Endodermal cell (in vitro differentiated cells): ENCODE measurements at regions not wholly inside any gene's neighbourhood (a gene's known extent, or its start where the extent isn't known, plus 50 kb on each side); places are given as distances from the start of the nearest gene placed in this dataset.

Experiments used
- DNase-seq: peaks from one replicate; pipeline ENCODE4 v3.0.0-alpha.2; 2017
- H3K27ac ChIP-seq: 2 replicates; pipeline ENCODE4 v1.5.1; 2013; ENCODE audit warnings: mild to moderate bottlenecking, low read depth, low read length, moderate library complexity
- H3K27me3 ChIP-seq: 2 replicates; pipeline ENCODE4 v1.6.1; 2013; ENCODE audit warnings: mild to moderate bottlenecking, low read length, moderate library complexity; ENCODE audit not compliant: insufficient read depth, control insufficient read depth, poor library complexity, severe bottlenecking
- H3K36me3 ChIP-seq: 2 replicates; pipeline ENCODE4 v1.7.0; 2013; ENCODE audit warnings: mild to moderate bottlenecking, low read length, moderate library complexity; ENCODE audit not compliant: control insufficient read depth, insufficient read depth
- H3K4me1 ChIP-seq: one replicate; pipeline ENCODE4 v1.7.0; 2013; ENCODE audit warnings: low read length; ENCODE audit not compliant: control insufficient read depth, insufficient read depth
- H3K4me3 ChIP-seq: 2 replicates; pipeline ENCODE4 v1.5.1; 2013; ENCODE audit warnings: mild to moderate bottlenecking, low read length, moderate library complexity
- H3K9ac ChIP-seq: 2 replicates; pipeline ENCODE4 v1.6.1; 2013; ENCODE audit warnings: mild to moderate bottlenecking, low read length, moderate library complexity; ENCODE audit not compliant: poor library complexity, severe bottlenecking; ENCODE audit errors: extremely low read depth
- H3K9me3 ChIP-seq: 2 replicates; pipeline ENCODE4 v1.6.1; 2013; ENCODE audit warnings: mild to moderate bottlenecking, low read length, moderate library complexity; ENCODE audit not compliant: control insufficient read depth
- H3K27ac Mint-ChIP-seq: 2 replicates; pipeline ENCODE4 v1.8.0; 2020; ENCODE audit warnings: mixed read lengths
- H3K27me3 Mint-ChIP-seq: 2 replicates; pipeline ENCODE4 v1.8.0; 2021; ENCODE audit warnings: mild to moderate bottlenecking, mixed read lengths; ENCODE audit not compliant: insufficient read depth
- H3K36me3 Mint-ChIP-seq: 2 replicates; pipeline ENCODE4 v1.8.0; 2020; ENCODE audit warnings: low read depth, mixed read lengths
- H3K4me1 Mint-ChIP-seq: 2 replicates; pipeline ENCODE4 v1.8.0; 2020; ENCODE audit warnings: mixed read lengths
- H3K4me3 Mint-ChIP-seq: 2 replicates; pipeline ENCODE4 v1.8.0; 2020; ENCODE audit warnings: mild to moderate bottlenecking, moderate library complexity, mixed read lengths
- H3K9me3 Mint-ChIP-seq: 2 replicates; pipeline ENCODE4 v1.8.0; 2020; ENCODE audit warnings: mild to moderate bottlenecking, mixed read lengths
- CTCF ChIP-seq: fragments of 200-600 bp; sonication (generic); conservative IDR thresholded peaks from 2 replicates; pipeline ENCODE4 v1.5.0; 2021; ENCODE audit warnings: antibody characterized with exemption, mild to moderate bottlenecking
- WGBS, 2 experiments: methylation state at CpG; one replicate each; pipeline versions ENCODE4 v1.1.5 to v1.1.7; 2013; ENCODE audit warnings: missing lambda C conversion rate in 2 of 2, mixed read lengths in 1 of 2; ENCODE audit not compliant: insufficient coverage in 1 of 2, insufficient read length in 1 of 2; 5-methylcytosine and 5-hydroxymethylcytosine counted together

- TF ChIP-seq CTCF = no peak
- H3K36me3 Mint-ChIP-seq = no peaks in the 10 kb centered on the region
Observed at GRCh38 chr17:71983828-71984227, 137.0 kb upstream of the SOX9 start.

GRCh38 chr17:71985111-71986039 lies 135.4 kb upstream of the SOX9 start:
- WGBS, 2 experiments = 94% methylated on average over 2 of the region's 3 CpGs; no CpG with 5 or more reads in 1 of the 2 experiments

More at GRCh38 chr17:71983828-71984227, 137.0 kb upstream of the SOX9 start:
- H3K36me3 ChIP-seq = no peaks in the 10 kb centered on the region
- H3K27ac Mint-ChIP-seq = no peak overlapping the region
- H3K4me3 ChIP-seq = no peak overlapping the region
- no peak overlapping the region for H3K9ac ChIP-seq
- H3K27me3 Mint-ChIP-seq = peaks cover 37% of the 10 kb centered on the region
- H3K9me3 Mint-ChIP-seq = no peaks in the 10 kb centered on the region
- H3K4me1 Mint-ChIP-seq = no peaks in the 10 kb centered on the region
- no peaks in the 10 kb centered on the region for H3K9me3 ChIP-seq
- H3K4me1 ChIP-seq = no peaks in the 10 kb centered on the region
- WGBS, 2 experiments = 89 to 90% methylated on average over 2 to 3 of the region's 3 CpGs
- DNase-seq = no peak
- no peak overlapping the region for H3K4me3 Mint-ChIP-seq
- H3K27ac ChIP-seq = no peak overlapping the region
- no peaks in the 10 kb centered on the region for H3K27me3 ChIP-seq

GRCh38 chr17:71986886-71987285 lies 133.9 kb upstream of the SOX9 start:
- Histone ChIP-seq H3K4me1 (no peaks in the 10 kb centered on the region), H3K9me3 (no peaks in the 10 kb centered on the region), H3K27ac (no peak overlapping the region), H3K27me3 (no peaks in the 10 kb centered on the region), H3K36me3 (no peaks in the 10 kb centered on the region), H3K9ac (no peak overlapping the region), H3K4me3 (no peak overlapping the region)
- Mint-ChIP-seq H3K4me1 (no peaks in the 10 kb centered on the region), H3K36me3 (no peaks in the 10 kb centered on the region), H3K9me3 (no peaks in the 10 kb centered on the region), H3K27ac (no peak overlapping the region), H3K4me3 (no peak overlapping the region), H3K27me3 (peaks cover 35% of the 10 kb centered on the region)
- TF ChIP-seq CTCF = no peak
- DNase-seq = no peak
- no CpG with 5 or more reads among the region's 1 CpG for WGBS, 2 experiments

More at GRCh38 chr17:71985111-71986039, 135.4 kb upstream of the SOX9 start:
- Histone ChIP-seq H3K27ac (no peak overlapping the region), H3K9me3 (no peaks in the 10 kb centered on the region), H3K27me3 (no peaks in the 10 kb centered on the region), H3K9ac (no peak overlapping the region), H3K4me3 (no peak overlapping the region), H3K4me1 (no peaks in the 10 kb centered on the region), H3K36me3 (no peaks in the 10 kb centered on the region)
- H3K4me3 Mint-ChIP-seq = no peak overlapping the region
- peaks cover 36% of the 10 kb centered on the region for H3K27me3 Mint-ChIP-seq
- H3K9me3 Mint-ChIP-seq = no peaks in the 10 kb centered on the region
- TF ChIP-seq CTCF = no peak
- no peaks in the 10 kb centered on the region for H3K4me1 Mint-ChIP-seq
- no peaks in the 10 kb centered on the region for H3K36me3 Mint-ChIP-seq
- H3K27ac Mint-ChIP-seq = no peak overlapping the region
- DNase-seq = no peak
